A673 (cell line): ENCODE measurements at regions not wholly inside any gene's neighbourhood (a gene's known extent, or its start where the extent isn't known, plus 50 kb on each side); places are given as distances from the start of the nearest gene placed in this dataset.

Experiments
- BruUV-seq: library from RNA; stranded (reverse); fragments of 400-500 nt; replicated peaks from 2 replicates; lab custom pipeline; 2021; lab: Mats Ljungman, UMichigan
- CTCF ChIA-PET: fragments of 300-600 bp; sonication (Branson Sonifier 250); formaldehyde crosslinking; loops from one replicate; lab custom pipeline; 2022; ENCODE audit warnings: antibody characterized with exemption; lab: Charles Lee
- POLR2A ChIA-PET: fragments of 300-600 bp; sonication (Branson Sonifier 250); formaldehyde crosslinking; loops from one replicate; lab custom pipeline; 2022; ENCODE audit warnings: antibody characterized with exemption; ENCODE audit not compliant: low non-redundant PET; lab: Charles Lee
- DNase-seq: peaks from one replicate; pipeline ENCODE4 v3.0.0-alpha.2; 2015; ENCODE audit warnings: low spot score
- H3K27ac ChIP-seq: fragments of 200-600 bp; sonication (generic); 2 replicates; pipeline ENCODE4 v1.5.1; 2016; ENCODE audit warnings: mixed run types, low read depth, mild to moderate bottlenecking, mixed read lengths, antibody characterized with exemption, low read length; ENCODE audit not compliant: poor library complexity, severe bottlenecking
- H3K27me3 ChIP-seq: fragments of 200-600 bp; sonication (generic); replicated peaks from 2 replicates; pipeline ENCODE4 v1.6.1; 2017; ENCODE audit warnings: mixed run types, low read depth, mild to moderate bottlenecking, mixed read lengths, antibody characterized with exemption, low read length; ENCODE audit not compliant: insufficient read depth, poor library complexity
- H3K36me3 ChIP-seq: fragments of 200-600 bp; sonication (generic); 2 replicates; pipeline ENCODE4 v1.6.1; 2016; ENCODE audit warnings: mixed run types, mild to moderate bottlenecking, mixed read lengths, antibody characterized with exemption, low read length; ENCODE audit not compliant: insufficient read depth, poor library complexity, severe bottlenecking
- H3K4me1 ChIP-seq: fragments of 200-600 bp; sonication (generic); 2 replicates; pipeline ENCODE4 v1.6.1; 2017; ENCODE audit warnings: mixed run types, mild to moderate bottlenecking, mixed read lengths, antibody characterized with exemption, low read length; ENCODE audit not compliant: insufficient read depth, poor library complexity, severe bottlenecking
- H3K4me3 ChIP-seq: fragments of 200-600 bp; sonication (generic); 2 replicates; pipeline ENCODE4 v1.5.1; 2016; ENCODE audit warnings: low read depth, mixed run types, mild to moderate bottlenecking, mixed read lengths, low read length; ENCODE audit not compliant: poor library complexity, severe bottlenecking
- H3K9me3 ChIP-seq: fragments of 200-600 bp; sonication (generic); 2 replicates; pipeline ENCODE4 v1.6.1; 2016; ENCODE audit warnings: mixed run types, low read depth, mild to moderate bottlenecking, mixed read lengths, antibody characterized with exemption, low read length; ENCODE audit not compliant: poor library complexity, severe bottlenecking
- EZH2 ChIP-seq: fragments of 200-600 bp; sonication (generic); IDR thresholded peaks from 2 replicates; pipeline ENCODE4 v1.6.1; 2017; ENCODE audit warnings: borderline replicate concordance, low read depth, mild to moderate bottlenecking, mixed read lengths, antibody characterized with exemption, low read length; ENCODE audit not compliant: poor library complexity, severe bottlenecking
- intact Hi-C: fragments of 100-400 bp; cut with micrococcal nuclease; formaldehyde crosslinking; loops from one replicate; pipeline ENCODE4 v1.10.0; 2022; ENCODE audit not compliant: unreplicated experiment
- TF ChIP-seq, protein P1 (sequence below): fragments of 300-800, 200-600 bp; sonication (generic); conservative IDR thresholded peaks from 2 replicates; pipeline ENCODE4 v1.5.1; 2017; ENCODE audit warnings: low read depth, mild to moderate bottlenecking, antibody characterized with exemption, low read length, moderate library complexity, mixed read lengths

DNA sequence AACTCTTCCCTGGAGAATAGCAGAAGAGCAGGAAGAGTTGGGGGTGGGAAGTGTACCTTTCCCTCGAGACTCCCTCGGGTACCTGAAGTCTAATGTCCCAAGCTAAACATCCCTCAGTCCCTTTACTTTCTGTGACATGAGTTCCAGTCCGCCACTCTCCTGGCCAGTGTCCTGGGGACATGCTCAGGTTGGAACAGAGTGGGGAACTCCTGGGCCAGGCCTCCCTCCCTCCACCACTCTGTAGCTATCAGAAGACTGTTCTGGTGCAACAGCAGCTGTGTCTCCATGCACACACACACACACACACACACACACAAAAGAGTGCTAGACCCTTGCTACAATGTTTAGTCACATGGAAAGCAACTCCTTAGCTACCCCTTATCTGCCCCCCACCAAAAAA lies 155.0 kb upstream of the HES1 start:
- Histone ChIP-seq H3K36me3 (no peaks in the 10 kb centered on the region), H3K27ac (no peak overlapping the region), H3K9me3 (no peaks in the 10 kb centered on the region), H3K4me1 (peaks cover 5% of the 10 kb centered on the region), H3K4me3 (no peak overlapping the region), H3K27me3 (no peaks in the 10 kb centered on the region)
- no peak for DNase-seq
- BruUV-seq, result no TSS peak
- intact Hi-C loops, result no loop called here
- TF ChIP-seq, protein P1, sequence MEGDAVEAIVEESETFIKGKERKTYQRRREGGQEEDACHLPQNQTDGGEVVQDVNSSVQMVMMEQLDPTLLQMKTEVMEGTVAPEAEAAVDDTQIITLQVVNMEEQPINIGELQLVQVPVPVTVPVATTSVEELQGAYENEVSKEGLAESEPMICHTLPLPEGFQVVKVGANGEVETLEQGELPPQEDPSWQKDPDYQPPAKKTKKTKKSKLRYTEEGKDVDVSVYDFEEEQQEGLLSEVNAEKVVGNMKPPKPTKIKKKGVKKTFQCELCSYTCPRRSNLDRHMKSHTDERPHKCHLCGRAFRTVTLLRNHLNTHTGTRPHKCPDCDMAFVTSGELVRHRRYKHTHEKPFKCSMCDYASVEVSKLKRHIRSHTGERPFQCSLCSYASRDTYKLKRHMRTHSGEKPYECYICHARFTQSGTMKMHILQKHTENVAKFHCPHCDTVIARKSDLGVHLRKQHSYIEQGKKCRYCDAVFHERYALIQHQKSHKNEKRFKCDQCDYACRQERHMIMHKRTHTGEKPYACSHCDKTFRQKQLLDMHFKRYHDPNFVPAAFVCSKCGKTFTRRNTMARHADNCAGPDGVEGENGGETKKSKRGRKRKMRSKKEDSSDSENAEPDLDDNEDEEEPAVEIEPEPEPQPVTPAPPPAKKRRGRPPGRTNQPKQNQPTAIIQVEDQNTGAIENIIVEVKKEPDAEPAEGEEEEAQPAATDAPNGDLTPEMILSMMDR, result no peak
- TF ChIP-seq EZH2, result no peak
- POLR2A ChIA-PET, result no interaction called here
- CTCF ChIA-PET, result no interaction called here

DNA sequence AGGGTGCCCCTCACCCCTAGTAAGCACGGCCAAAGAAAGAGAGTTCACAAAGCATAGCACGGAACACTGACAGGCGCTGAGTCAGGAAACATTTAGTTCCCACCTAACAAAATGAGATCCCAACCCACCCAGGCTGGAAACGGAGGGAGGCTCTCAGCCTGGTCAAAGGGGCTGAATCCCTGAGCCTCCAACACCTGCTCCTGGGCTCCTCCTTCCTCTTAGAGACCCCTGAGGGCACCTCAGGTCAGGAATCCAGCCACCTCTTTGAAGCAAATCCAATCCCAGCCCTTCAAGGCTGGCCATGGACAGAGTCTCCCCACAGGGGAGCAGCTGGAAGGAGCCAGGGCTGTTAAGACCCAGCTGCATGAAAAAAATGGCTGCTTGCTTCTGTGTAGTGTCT lies 154.4 kb upstream of the HES1 start:
- no peak for DNase-seq
- TF ChIP-seq EZH2, result no peak
- TF ChIP-seq, protein P1, result no peak
- Histone ChIP-seq H3K4me3 (no peak overlapping the region), H3K9me3 (no peaks in the 10 kb centered on the region), H3K36me3 (no peaks in the 10 kb centered on the region), H3K4me1 (peaks cover 5% of the 10 kb centered on the region), H3K27ac (no peak overlapping the region), H3K27me3 (no peaks in the 10 kb centered on the region)
- BruUV-seq, result no TSS peak
- intact Hi-C loops, result no loop called here
- POLR2A ChIA-PET, result no interaction called here
- CTCF ChIA-PET, result no interaction called here

DNA sequence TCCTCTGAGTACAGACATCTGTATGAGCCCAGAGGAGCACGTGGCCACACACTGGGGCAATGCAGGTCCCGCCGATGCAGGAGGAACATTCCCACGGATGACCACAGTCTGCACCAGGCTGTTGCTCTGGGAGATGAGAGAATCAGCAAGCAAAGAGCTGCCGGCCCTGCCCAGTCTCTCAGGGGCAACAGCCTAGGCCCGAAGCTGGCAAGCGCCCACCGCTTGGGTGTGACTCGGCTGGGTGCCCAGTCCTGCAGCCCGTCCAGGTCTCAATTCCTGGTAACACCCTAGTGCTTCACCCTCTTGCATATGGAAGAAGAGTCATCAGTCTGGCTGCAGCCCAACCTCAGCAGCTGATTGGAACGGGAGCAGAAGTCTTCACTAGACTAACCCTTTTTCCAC lies 153.7 kb upstream of the HES1 start:
- H3K27me3 ChIP-seq, result no peaks in the 10 kb centered on the region
- H3K36me3 ChIP-seq, result no peaks in the 10 kb centered on the region
- TF ChIP-seq EZH2, result no peak
- TF ChIP-seq, protein P1, result no peak
- no peak overlapping the region for H3K27ac ChIP-seq
- H3K4me1 ChIP-seq, result peaks cover 11% of the 10 kb centered on the region
- H3K9me3 ChIP-seq, result no peaks in the 10 kb centered on the region
- no peak for DNase-seq
- POLR2A ChIA-PET, result no interaction called here
- no peak overlapping the region for H3K4me3 ChIP-seq
- CTCF ChIA-PET, result no interaction called here
- no TSS peak for BruUV-seq
- intact Hi-C loops, result no loop called here
